ENCODE measurements at regions not wholly inside any gene's neighbourhood (a gene's known extent, or its start where the extent isn't known, plus 50 kb on each side); places are given as distances from the start of the nearest gene placed in this dataset.

GRCh38 chr18:73979742-73980141 is 167.9 kb downstream of the FBXO15 start:
- TF ChIP-seq CTCF (conservative IDR thresholded peaks at IDR 0.05; ENCODE audit: low read depth, low read length) (no peak), EZH2 (IDR thresholded peaks at IDR 0.05; ENCODE audit: borderline replicate concordance, low read depth, low read length, poor library complexity, severe bottlenecking) (no peak)

Data from A673 (cell line).